ENCODE measurements at regions not wholly inside any gene's neighbourhood (a gene's known extent, or its start where the extent isn't known, plus 50 kb on each side); places are given as distances from the start of the nearest gene placed in this dataset.
A peak's percentile ranks its signal among the peaks of the same experiment; 100 is the strongest.
"Not testable (repeated sequence)": the region's sequence is repeated elsewhere in the genome, so short reads cannot be mapped to it uniquely, and the experiment has no call there.

GRCh38 chr4:141339391-141339790 is 118.7 kb downstream of the ZNF330 start:
- intact Hi-C loops (cut with DNase I, micrococcal nuclease): no loop called here
- ATAC-seq (no peak), DNase-seq (no peak)

- intact Hi-C loops (cut with DNase I, micrococcal nuclease): no loop called here
- no peak for ATAC-seq
- DNase-seq: no peak
These were observed 119.3 kb downstream of the ZNF330 start for GRCh38 chr4:141339966-141340365.

DNA sequence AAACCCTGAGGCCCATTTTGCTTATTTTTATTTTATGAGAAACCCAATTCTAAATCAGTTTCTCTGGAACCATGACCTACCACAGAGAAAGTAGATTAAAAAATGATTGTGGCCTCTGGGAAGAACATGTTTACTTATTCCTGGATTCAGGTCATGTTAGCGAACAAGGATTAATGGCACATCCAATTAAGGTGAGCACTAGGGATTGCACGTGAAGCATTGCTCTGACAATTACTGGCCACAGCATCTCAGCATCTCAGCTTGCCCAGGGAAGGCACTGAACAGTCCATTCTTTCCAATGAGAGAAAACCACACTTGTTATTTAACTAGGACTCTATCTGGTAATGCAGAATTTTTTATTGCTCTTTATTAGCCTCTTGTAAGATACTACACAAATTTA is 119.8 kb downstream of the ZNF330 start:
- no peak for DNase-seq
- intact Hi-C loops (cut with DNase I, micrococcal nuclease): no loop called here
- no peak for ATAC-seq

- intact Hi-C loops (cut with DNase I, micrococcal nuclease): no loop called here
- ATAC-seq (peak; percentile 61), DNase-seq (no peak)
These were observed 125.4 kb downstream of the ZNF330 start for GRCh38 chr4:141346144-141346543.

- intact Hi-C loops (cut with DNase I, micrococcal nuclease): no loop called here
- no peak for ATAC-seq
- DNase-seq: no peak
These were observed 127.0 kb downstream of the ZNF330 start for GRCh38 chr4:141347684-141348083.

DNA sequence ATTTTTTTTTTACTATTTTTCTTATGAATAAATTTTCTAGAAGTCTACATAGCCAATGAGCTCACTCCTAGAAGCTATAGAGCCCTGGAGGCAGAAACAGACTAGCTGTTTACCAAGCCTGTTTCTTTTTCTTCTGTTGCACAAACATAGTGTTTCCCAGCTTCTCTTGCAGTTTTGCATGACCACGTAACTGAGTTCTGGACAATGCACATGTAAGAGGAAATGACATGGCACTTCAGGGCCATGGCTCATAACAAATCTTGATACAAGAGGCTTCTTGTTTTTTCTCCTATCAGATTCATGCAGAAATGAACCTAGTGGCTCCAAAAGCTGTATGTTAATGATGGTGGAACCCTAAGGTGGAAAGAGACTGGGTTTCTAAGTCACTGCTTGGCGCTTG is 127.4 kb downstream of the ZNF330 start:
- DNase-seq: no peak
- intact Hi-C loops (cut with DNase I, micrococcal nuclease): no loop called here
- ATAC-seq: no peak

DNA sequence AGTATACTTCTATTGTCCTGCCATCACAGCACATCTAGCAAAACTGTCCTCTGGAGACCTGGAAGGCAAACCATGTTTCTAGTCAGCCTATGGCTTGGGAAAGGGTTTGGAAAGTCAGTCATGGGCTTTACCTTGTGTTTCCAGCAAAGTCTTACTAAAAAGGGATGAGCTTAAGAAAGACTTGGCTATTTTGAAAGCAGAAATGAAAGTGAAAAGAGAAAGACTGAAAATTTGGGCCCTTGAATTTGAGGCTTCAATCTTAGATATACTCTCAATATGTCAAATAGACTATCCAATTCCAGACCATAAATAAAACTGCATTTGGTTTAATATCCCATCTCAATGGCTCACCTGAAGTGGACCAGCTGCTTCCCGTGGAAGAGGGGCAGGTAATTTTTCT is 127.9 kb downstream of the ZNF330 start:
- intact Hi-C loops (cut with DNase I, micrococcal nuclease): no loop called here
- DNase-seq: no peak
- no peak for ATAC-seq

DNA sequence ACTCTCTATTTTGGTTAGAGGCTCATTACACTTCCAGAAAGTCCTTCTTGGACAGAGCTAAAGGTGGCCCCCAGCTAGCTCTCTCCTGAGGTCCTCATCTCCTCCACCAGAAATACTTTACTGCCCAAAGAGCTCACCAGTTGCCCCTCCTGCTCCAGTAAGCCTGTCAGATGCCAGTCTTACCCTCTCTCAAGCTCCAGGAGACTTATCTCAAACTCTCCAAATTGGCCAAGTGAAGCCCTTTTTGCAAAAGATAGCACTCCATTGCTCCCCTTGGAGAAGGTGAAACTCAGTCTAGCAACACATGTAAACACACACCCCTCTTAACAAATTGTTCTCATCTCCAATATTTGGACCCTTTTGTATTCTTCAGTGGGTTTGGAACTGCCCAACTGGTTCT is 128.5 kb downstream of the ZNF330 start:
- no peak for DNase-seq
- intact Hi-C loops (cut with DNase I, micrococcal nuclease): no loop called here
- ATAC-seq: no peak

- intact Hi-C loops (cut with DNase I, micrococcal nuclease): no loop called here
- peak; percentile 76 to 88 for DNase-seq
- peak; percentile 97 for ATAC-seq
These were observed 129.6 kb downstream of the ZNF330 start for GRCh38 chr4:141350122-141350905.

GRCh38 chr4:141352331-141352730 is 131.6 kb downstream of the ZNF330 start:
- intact Hi-C loops (cut with DNase I, micrococcal nuclease): no loop called here
- DNase-seq: no peak
- ATAC-seq: no peak

DNA sequence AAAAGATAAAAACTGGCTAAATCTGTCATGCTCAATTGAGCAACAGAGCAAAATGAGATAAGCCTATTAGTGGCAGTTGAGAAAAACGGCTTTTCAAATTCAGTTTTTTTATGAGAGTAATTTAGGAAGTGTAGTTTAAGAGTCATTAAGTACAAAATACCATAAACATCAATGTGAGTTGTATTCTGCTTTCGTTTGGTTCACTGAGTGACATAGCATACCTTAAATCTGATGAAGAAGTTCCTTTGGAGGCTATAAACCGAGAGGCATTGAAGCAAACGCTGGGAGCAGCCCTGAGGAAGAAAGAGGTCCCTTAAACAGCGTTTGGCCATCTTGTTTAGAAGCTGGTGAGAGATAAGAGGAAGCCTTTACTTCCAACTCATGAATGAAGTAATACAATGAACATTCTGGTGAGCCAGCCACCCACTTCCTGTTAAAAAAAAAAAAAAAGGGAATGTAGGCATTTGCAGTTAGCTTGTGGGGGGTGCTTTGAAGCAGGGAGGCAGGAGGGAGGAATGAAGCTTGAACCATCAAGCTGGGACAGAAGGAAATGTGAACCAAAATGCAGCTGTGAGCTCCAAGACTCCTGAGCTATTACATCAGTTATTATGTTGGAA is 132.3 kb downstream of the ZNF330 start:
- intact Hi-C loops (cut with DNase I, micrococcal nuclease): no loop called here
- ATAC-seq (peak; percentile 12), DNase-seq (no peak)

GRCh38 chr4:141356321-141356962 is 135.7 kb downstream of the ZNF330 start:
- intact Hi-C loops (cut with DNase I, micrococcal nuclease): no loop called here
- peak; percentile 30 for ATAC-seq
- no peak for DNase-seq

- intact Hi-C loops (cut with DNase I, micrococcal nuclease): no loop called here
- ATAC-seq: no peak
These were observed 136.3 kb downstream of the ZNF330 start for GRCh38 chr4:141356963-141357335.

GRCh38 chr4:141368241-141368640 is 147.5 kb downstream of the ZNF330 start:
- DNase-seq; intact Hi-C loops (cut with DNase I, micrococcal nuclease); ATAC-seq: not testable (repeated sequence)

More at GRCh38 chr4:141356963-141357335, 136.3 kb downstream of the ZNF330 start:
- DNase-seq: no peak

- intact Hi-C loops (cut with DNase I, micrococcal nuclease): no loop called here
- ATAC-seq (no peak), DNase-seq (no peak)
These were observed 150.5 kb downstream of the ZNF330 start for GRCh38 chr4:141371206-141371605.

GRCh38 chr4:141375855-141376254 is 155.2 kb downstream of the ZNF330 start:
- intact Hi-C loops (cut with DNase I, micrococcal nuclease): no loop called here
- no peak for DNase-seq
- ATAC-seq: peak; percentile 64

- DNase-seq (no peak), ATAC-seq (no peak)
- intact Hi-C loops (cut with DNase I, micrococcal nuclease): no loop called here
These were observed 156.1 kb downstream of the ZNF330 start for GRCh38 chr4:141376769-141377168.

GRCh38 chr4:141387299-141387698 is 166.6 kb downstream of the ZNF330 start:
- DNase-seq: no peak
- intact Hi-C loops (cut with DNase I, micrococcal nuclease): no loop called here
- no peak for ATAC-seq

DNA sequence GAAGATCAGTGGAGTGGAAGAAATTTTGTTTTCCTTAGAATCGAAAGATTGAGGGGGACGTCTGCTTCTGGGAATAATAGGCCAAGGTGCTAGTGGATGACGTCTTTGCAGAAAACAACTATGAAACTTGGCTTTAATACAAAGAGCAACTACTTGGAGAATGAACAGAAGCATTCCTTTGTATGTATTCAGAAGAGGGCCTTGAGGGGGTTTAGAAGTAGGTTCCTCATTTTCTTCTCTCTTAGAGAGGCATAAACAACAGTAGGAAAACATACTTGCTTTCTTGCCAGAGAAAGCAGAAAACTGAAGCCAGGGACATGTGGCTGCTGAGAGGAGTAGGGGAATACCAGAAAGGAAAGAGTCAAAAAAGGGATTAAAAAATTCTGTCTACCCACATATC is 167.8 kb downstream of the ZNF330 start:
- intact Hi-C loops (cut with DNase I, micrococcal nuclease): no loop called here
- ATAC-seq (no peak), DNase-seq (no peak)

GRCh38 chr4:141389649-141390048 is 169.0 kb downstream of the ZNF330 start:
- intact Hi-C loops (cut with DNase I, micrococcal nuclease): no loop called here
- ATAC-seq (no peak), DNase-seq (no peak)
